ENCODE measurements at regions not wholly inside any gene's neighbourhood (a gene's known extent, or its start where the extent isn't known, plus 50 kb on each side); places are given as distances from the start of the nearest gene placed in this dataset.

DNA sequence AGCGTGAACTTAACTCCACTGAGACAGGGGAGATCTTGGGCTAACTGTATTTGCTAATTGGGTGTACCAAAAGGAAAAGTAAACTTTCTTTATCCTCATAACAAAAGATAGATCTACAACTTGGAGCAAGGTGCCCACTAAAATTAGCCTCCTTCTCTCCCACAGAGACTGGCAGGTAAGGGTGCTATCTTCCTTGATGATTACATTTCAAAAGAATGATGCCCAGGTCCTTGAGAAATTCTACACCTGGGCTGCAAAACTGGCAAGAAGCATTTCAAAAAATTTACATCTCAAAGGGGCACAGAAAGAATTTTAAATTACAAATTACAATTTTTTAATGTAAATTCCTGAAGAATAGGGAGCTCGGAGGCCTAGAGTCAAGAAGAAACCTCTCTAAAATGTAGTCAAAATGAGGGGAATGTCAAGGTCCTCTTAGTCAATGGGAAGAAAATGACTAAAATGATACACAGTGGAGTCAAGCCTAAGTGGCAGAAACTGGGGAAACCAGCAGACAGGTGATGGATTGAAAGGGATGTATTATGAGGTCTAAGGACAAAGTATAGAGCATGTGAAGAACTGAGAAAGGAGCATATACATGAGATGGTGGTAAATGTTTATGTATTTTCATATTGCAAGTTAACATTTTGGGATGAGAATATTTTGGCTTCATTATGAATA is 348.3 kb upstream of the TUSC1 start:
- H3K4me1 Mint-ChIP-seq: no peaks in the 10 kb centered on the region
- H3K27ac Mint-ChIP-seq: no peak overlapping the region
- ATAC-seq (no peak), DNase-seq (no peak)
- H3K27me3 Mint-ChIP-seq: no peaks in the 10 kb centered on the region
- no peak overlapping the region for H3K4me3 Mint-ChIP-seq
- no peaks in the 10 kb centered on the region for H3K9me3 Mint-ChIP-seq
- H3K36me3 Mint-ChIP-seq (ENCODE audit: low read depth): no peaks in the 10 kb centered on the region

DNA sequence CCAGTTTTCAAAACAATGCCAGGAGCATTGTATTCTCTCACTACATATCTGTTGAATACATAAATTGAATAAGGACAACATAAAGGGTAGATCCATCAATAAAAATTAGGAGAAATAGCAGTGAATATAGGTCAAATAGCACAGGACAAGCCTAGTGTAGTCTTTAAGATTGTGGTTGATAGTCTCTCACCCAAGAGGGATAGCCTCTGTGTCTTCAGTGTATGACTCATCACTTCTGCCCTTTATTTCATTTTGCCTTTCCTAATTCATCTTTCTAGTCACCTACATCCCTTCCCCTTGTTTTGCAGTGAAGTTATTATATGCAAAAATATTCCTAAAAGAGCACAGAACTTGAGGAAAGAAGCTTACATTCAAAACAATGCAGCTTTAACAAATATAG is 335.0 kb upstream of the TUSC1 start:
- ATAC-seq: no peak
- Mint-ChIP-seq H3K27me3 (no peaks in the 10 kb centered on the region), H3K9me3 (peaks cover 20% of the 10 kb centered on the region), H3K4me3 (no peak overlapping the region), H3K36me3 (ENCODE audit: low read depth) (no peaks in the 10 kb centered on the region), H3K27ac (no peak overlapping the region), H3K4me1 (no peaks in the 10 kb centered on the region)
- DNase-seq: no peak

DNA sequence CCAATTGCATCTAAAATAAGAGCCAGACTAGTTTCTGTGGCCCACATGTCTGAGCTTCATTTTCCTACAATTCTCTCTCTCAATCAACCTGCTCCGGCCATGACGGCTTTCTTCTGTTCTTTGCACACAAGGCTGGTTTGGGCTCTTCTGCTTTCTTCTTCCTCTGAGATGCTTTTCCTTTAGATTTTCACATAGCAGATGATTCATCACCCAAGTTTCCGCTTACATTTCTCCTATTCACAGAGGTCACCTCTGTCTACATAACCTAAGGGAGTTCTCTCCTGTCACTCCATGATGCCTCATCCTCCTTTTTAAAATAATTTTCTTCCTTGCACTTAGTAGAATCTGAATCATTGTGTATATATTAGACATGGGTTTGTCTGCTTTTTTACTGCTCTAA is 334.6 kb upstream of the TUSC1 start:
- Mint-ChIP-seq H3K4me1 (no peaks in the 10 kb centered on the region), H3K27me3 (no peaks in the 10 kb centered on the region), H3K36me3 (ENCODE audit: low read depth) (no peaks in the 10 kb centered on the region), H3K27ac (no peak overlapping the region), H3K4me3 (no peak overlapping the region), H3K9me3 (peaks cover 17% of the 10 kb centered on the region)
- DNase-seq (no peak), ATAC-seq (no peak)

DNA sequence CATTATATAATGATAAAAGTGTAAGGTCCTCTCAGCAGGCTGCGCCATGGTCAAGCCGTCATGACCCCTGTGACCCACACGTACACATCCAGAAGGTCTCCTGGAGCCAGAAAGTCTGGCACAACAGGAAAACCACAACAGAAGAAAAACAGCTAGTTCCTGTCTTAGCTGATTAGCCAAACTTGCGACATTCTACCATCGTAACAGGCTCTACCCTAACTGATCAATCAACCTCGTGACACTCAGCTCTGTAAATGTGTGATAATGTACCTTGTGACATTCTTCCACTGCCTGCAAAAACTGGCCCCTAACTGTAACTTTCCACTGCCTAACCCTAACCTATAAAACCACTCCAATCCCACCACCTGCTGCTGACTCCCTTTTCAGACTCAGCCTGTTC is 316.4 kb upstream of the TUSC1 start:
- no peak overlapping the region for H3K4me3 Mint-ChIP-seq
- H3K4me1 Mint-ChIP-seq: no peaks in the 10 kb centered on the region
- H3K27ac Mint-ChIP-seq: no peak overlapping the region
- peaks cover 32% of the 10 kb centered on the region for H3K9me3 Mint-ChIP-seq
- H3K36me3 Mint-ChIP-seq (ENCODE audit: low read depth): no peaks in the 10 kb centered on the region
- ATAC-seq: no peak
- no peak for DNase-seq
- H3K27me3 Mint-ChIP-seq: no peaks in the 10 kb centered on the region

DNA sequence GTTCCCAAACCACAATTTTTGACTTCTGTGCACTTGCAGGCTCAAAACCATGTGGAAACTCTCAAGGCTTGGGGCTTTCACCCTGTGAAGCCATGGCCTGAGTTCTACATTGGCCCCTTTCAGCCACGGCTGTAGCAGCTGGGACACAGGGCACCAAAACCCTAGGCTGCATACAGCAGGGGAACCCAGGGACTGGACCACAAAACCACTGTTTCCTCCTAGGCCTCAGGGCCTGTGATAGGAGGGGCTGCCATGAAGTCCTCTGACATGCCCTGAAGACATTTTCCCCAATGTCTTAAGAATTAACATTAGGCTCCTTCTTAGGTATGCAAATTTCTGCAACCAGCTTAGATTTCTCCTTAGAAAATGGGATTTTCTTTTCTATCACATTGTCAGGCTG is 312.1 kb upstream of the TUSC1 start:
- no peak overlapping the region for H3K27ac Mint-ChIP-seq

DNA sequence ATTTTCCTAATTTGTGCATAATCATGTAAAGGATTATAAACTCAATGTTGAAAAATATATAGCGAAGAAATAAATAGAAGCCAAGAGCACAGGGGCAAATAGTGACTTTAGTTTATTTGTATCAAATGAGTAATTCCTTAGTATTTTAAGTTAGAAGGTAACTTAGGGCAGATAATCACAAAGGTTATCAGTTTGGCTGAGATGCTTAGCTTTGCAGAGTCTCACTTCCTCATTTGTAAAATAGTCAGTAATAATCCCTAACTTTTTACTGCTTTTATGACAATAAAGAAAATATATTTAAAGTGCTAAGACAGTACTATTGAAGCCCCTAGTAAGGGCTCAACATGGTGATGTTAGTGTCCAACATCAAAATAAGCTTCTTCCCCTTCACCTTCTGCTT is 297.4 kb upstream of the TUSC1 start:
- Mint-ChIP-seq H3K36me3 (ENCODE audit: low read depth) (no peaks in the 10 kb centered on the region), H3K27ac (no peak overlapping the region), H3K4me3 (no peak overlapping the region), H3K27me3 (no peaks in the 10 kb centered on the region), H3K9me3 (peaks cover 12% of the 10 kb centered on the region), H3K4me1 (no peaks in the 10 kb centered on the region)
- no peak for ATAC-seq
- no peak for DNase-seq

More for the DNA sequence above, 312.1 kb upstream of the TUSC1 start:
- Mint-ChIP-seq H3K4me1 (no peaks in the 10 kb centered on the region), H3K36me3 (ENCODE audit: low read depth) (no peaks in the 10 kb centered on the region), H3K4me3 (no peak overlapping the region), H3K9me3 (peaks cover 32% of the 10 kb centered on the region), H3K27me3 (no peaks in the 10 kb centered on the region)
- ATAC-seq (no peak), DNase-seq (no peak)

DNA sequence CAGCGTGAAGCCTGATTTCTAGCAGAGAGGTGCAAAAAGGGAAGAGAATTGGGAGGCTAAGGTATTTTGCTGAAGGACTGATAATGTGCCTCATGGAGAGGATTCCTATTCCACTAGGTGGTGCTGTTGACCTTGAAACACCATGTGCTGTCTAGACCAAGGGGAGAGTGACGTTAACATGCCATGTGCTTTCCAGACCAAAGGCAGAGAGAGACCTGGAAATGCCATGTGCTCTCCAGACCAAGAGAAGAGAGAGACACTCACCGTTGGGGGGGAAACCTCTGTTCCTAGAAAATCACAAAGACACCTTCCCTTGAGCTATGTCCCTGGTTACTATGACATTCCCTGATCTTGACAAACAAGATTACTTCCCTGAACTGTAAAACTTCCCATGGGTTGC is 286.0 kb upstream of the TUSC1 start:
- H3K4me3 Mint-ChIP-seq: no peak overlapping the region
- H3K4me1 Mint-ChIP-seq: no peaks in the 10 kb centered on the region
- no peak overlapping the region for H3K27ac Mint-ChIP-seq
- H3K27me3 Mint-ChIP-seq: no peaks in the 10 kb centered on the region
- no peak for ATAC-seq
- peaks cover 16% of the 10 kb centered on the region for H3K9me3 Mint-ChIP-seq
- no peaks in the 10 kb centered on the region for H3K36me3 Mint-ChIP-seq (ENCODE audit: low read depth)
- DNase-seq: no peak

DNA sequence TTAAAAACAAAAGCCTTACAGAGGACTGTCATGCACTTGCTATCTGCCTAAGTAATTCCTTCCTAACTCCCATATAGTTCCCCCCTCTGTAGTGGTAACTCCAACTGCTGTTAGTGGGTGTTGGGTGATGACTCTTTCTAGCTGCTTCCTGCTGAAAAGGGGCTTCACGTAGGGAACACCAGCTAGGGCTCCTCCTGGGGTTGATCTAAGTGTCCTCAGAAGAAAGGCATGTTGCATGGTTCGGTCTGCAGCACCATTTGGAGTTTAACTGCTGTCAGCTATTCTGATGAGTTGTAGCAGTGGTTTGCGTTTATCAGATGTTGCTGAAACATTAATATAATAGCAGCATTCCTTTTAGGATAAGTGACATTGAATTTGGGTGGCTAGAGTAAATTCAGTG is 281.9 kb upstream of the TUSC1 start:
- no peaks in the 10 kb centered on the region for H3K36me3 Mint-ChIP-seq (ENCODE audit: low read depth)
- ATAC-seq (no peak), DNase-seq (no peak)
- H3K4me1 Mint-ChIP-seq: no peaks in the 10 kb centered on the region
- peaks cover 27% of the 10 kb centered on the region for H3K9me3 Mint-ChIP-seq
- no peaks in the 10 kb centered on the region for H3K27me3 Mint-ChIP-seq
- H3K4me3 Mint-ChIP-seq: no peak overlapping the region
- no peak overlapping the region for H3K27ac Mint-ChIP-seq

DNA sequence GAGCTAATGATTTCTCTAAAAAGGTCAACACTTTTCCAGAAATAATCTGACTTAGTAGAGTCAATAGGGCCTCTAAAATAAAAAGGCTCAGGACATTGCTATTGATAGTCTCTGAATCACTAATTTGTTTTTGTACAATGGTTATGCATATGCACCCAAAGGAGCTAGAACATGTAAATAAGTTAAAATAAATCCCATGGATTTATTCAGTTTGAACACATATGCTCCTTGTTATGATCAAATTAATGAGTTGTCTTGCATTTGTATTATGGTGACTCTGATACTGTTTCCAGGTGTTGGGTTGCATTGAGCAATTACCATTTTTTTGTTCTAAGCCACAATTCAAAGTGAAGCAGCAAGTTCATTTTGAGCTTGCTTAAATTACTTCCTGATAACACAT is 276.0 kb upstream of the TUSC1 start:
- no peaks in the 10 kb centered on the region for H3K36me3 Mint-ChIP-seq (ENCODE audit: low read depth)
- ATAC-seq: no peak
- no peak for DNase-seq
- no peaks in the 10 kb centered on the region for H3K4me1 Mint-ChIP-seq
- no peak overlapping the region for H3K4me3 Mint-ChIP-seq
- H3K9me3 Mint-ChIP-seq: peaks cover 19% of the 10 kb centered on the region
- H3K27ac Mint-ChIP-seq: no peak overlapping the region
- no peaks in the 10 kb centered on the region for H3K27me3 Mint-ChIP-seq

DNA sequence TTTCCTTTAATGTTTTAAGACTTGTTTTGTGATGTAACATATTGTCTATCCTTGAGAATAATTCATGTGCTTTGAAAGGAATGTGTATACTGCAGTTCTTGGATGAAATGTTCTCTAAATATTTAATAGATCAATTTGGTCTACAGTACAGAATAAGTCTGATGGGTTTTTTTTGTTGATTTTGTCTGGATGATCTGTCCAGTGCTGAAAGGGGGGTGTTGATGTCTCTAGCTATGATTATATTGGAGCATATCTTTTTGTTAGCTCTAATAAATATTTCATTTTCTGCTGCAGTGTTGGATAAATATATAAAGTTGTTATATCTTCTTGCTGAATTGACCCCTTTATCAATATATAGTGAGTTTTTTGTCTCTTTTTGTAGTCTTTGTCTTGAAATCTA is 269.9 kb upstream of the TUSC1 start:
- no peaks in the 10 kb centered on the region for H3K27me3 Mint-ChIP-seq
- no peak for DNase-seq
- peaks cover 25% of the 10 kb centered on the region for H3K9me3 Mint-ChIP-seq
- no peaks in the 10 kb centered on the region for H3K36me3 Mint-ChIP-seq (ENCODE audit: low read depth)
- ATAC-seq: no peak
- no peaks in the 10 kb centered on the region for H3K4me1 Mint-ChIP-seq
- no peak overlapping the region for H3K4me3 Mint-ChIP-seq
- no peak overlapping the region for H3K27ac Mint-ChIP-seq

DNA sequence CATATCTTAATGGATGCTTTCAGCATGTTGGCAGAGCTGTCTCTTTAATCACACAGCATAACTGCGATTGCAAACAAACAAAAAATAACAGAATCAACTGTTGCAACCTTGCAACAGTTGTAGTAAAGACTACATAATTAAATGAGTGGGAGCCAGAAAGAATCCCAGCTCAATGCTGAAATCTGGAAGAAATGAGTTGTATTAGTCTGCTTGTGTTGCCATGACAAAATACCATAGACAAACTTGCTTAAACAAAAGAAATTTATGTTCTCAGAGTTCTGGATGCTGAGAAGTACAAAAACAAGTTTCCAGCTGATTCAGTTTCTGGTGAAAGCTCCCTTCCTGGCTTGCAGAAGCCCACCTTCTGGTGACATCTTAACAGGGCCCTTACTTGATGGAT is 260.9 kb upstream of the TUSC1 start:
- DNase-seq: no peak
- no peaks in the 10 kb centered on the region for H3K27me3 Mint-ChIP-seq
- ATAC-seq: no peak
- no peaks in the 10 kb centered on the region for H3K36me3 Mint-ChIP-seq (ENCODE audit: low read depth)
- no peaks in the 10 kb centered on the region for H3K4me1 Mint-ChIP-seq
- H3K9me3 Mint-ChIP-seq: no peaks in the 10 kb centered on the region
- no peak overlapping the region for H3K27ac Mint-ChIP-seq
- H3K4me3 Mint-ChIP-seq: no peak overlapping the region

DNA sequence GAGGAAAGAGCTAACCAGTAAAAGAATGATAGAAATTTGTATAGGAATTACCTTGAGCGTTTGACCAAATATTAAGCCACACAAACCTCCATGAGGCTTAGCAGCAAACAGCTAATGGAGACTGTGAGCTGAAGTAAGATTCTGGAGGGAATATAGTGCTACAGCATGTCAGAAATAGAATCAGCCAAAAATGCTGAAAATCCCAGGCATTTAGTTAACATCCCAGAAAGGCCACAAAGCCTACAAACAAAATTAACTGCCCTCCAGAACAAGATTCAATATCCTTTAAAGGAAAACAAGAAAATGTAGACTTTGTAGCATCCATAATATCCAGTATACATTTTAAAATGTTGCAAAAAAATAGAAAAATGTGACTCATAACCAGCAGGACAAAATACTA is 257.8 kb upstream of the TUSC1 start:
- Mint-ChIP-seq H3K9me3 (no peaks in the 10 kb centered on the region), H3K27me3 (no peaks in the 10 kb centered on the region), H3K4me1 (no peaks in the 10 kb centered on the region), H3K4me3 (no peak overlapping the region), H3K27ac (no peak overlapping the region), H3K36me3 (ENCODE audit: low read depth) (no peaks in the 10 kb centered on the region)
- ATAC-seq (no peak), DNase-seq (no peak)

DNA sequence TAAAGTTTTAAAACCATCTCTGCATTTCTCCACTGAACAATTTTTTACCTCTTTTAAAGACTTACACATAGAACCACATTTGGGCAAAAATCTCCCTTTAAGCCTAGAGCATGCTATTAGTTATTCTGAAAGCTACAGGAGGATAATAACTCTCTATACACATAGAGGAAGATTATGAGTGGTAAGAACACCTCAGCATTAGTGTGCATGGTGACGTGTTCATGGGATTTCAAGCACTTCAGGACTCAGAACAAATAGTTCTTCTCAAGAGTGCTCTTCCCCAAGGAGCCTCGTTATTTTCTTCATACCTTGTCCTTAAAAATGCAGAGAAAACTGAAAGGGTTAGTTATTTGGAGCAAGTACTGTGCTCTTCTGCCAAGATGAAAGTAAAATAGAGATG is 256.9 kb upstream of the TUSC1 start:
- DNase-seq: no peak
- Mint-ChIP-seq H3K4me1 (no peaks in the 10 kb centered on the region), H3K27me3 (no peaks in the 10 kb centered on the region), H3K36me3 (ENCODE audit: low read depth) (no peaks in the 10 kb centered on the region), H3K4me3 (no peak overlapping the region), H3K27ac (no peak overlapping the region), H3K9me3 (no peaks in the 10 kb centered on the region)
- ATAC-seq: no peak

DNA sequence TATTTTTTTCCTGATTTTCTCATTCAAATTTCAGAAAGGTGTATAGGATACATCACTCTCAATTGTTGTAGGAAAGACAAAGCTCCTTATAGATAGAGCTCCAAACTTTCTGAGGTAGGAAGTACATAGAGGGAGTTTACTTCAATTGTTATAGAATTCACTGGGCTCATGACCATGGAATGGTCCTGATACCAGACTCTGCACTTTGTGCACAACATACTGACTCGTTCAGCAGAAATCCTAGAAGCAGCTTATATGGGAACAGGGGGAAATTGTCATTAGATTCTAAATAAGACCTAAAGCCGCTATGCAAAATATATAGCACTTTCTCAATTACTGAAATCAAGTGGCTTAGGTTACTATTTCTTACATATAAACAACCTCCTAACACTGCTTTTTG is 240.5 kb upstream of the TUSC1 start:
- ATAC-seq: no peak

DNA sequence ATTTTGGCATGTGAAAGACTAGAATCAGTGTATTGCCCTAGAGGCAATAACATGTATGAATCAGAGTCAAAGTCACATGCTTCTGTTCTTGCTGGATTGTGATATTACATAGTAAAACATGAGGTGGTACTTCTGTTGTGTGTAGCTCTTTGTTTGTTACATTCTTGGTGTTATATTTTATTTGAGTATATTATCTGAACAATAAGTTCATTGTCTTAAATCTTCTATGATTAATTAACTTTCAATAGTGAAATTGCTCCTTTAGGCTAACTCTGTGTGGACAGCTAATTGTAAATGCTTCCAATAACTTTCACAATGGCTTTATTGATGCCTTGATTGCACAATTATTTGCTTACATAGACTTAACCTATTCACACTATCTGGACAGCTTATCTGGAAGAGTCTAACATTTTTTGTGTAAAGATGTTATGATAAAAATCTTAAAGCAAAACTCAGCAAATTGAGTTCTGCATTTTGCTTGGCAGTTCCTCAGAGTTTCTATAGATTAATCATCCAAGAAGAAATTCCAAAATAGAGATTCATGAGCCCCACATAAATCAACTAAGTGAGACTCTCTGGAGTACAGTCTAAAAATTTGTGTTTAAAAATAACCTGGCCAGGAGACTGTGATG is 239.6 kb upstream of the TUSC1 start:
- peaks cover 17% of the 10 kb centered on the region for H3K9me3 Mint-ChIP-seq
- no peaks in the 10 kb centered on the region for H3K4me1 Mint-ChIP-seq
- H3K36me3 Mint-ChIP-seq (ENCODE audit: low read depth): no peaks in the 10 kb centered on the region
- no peak overlapping the region for H3K27ac Mint-ChIP-seq
- DNase-seq: no peak
- no peak overlapping the region for H3K4me3 Mint-ChIP-seq
- H3K27me3 Mint-ChIP-seq: no peaks in the 10 kb centered on the region
- ATAC-seq: no peak

More for the DNA sequence above, 240.5 kb upstream of the TUSC1 start:
- Mint-ChIP-seq H3K27me3 (no peaks in the 10 kb centered on the region), H3K4me1 (no peaks in the 10 kb centered on the region), H3K27ac (no peak overlapping the region), H3K36me3 (ENCODE audit: low read depth) (no peaks in the 10 kb centered on the region), H3K4me3 (no peak overlapping the region), H3K9me3 (peaks cover 23% of the 10 kb centered on the region)
- no peak for DNase-seq

DNA sequence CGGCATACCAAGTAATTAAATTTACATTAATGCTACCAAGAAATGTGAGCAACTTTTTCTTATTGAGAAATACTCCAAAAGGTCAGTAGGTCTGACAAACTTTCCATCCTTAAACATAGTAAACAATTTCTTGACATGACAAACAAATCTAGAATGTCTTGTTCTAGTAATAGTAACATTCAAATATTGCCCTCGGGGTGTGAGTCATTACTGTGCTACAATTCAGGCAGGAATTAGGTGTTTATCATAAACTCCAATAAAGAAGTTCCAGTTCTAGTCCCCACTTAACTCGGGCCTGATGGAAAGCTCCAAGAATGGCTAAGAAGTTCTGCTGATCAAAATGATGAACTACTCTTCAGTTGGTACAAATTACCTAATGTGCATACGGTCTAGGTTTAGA is 235.6 kb upstream of the TUSC1 start:
- Mint-ChIP-seq H3K4me3 (no peak overlapping the region), H3K27ac (no peak overlapping the region), H3K4me1 (no peaks in the 10 kb centered on the region), H3K36me3 (ENCODE audit: low read depth) (no peaks in the 10 kb centered on the region), H3K27me3 (no peaks in the 10 kb centered on the region), H3K9me3 (peaks cover 24% of the 10 kb centered on the region)
- DNase-seq (no peak), ATAC-seq (no peak)
